GM23338 (cell line): ENCODE measurements at regions not wholly inside any gene's neighbourhood (a gene's known extent, or its start where the extent isn't known, plus 50 kb on each side); places are given as distances from the start of the nearest gene placed in this dataset.
"Not testable (repeated sequence)": the region's sequence is repeated elsewhere in the genome, so short reads cannot be mapped to it uniquely, and the experiment has no call there.

Experiments
- ATAC-seq: fragments of 200-7000 bp; cut with Tn5 transposase; 3 replicates; pipeline ENCODE4 v1.9.1; 2020
- DNase-seq: peaks from one replicate; pipeline ENCODE4 v3.0.0-alpha.2; 2015; ENCODE audit warnings: low spot score
- H2AFZ ChIP-seq: fragments of 200-600 bp; sonication (generic); 2 replicates; pipeline ENCODE4 v1.8.0; 2016; ENCODE audit warnings: antibody characterized with exemption, mild to moderate bottlenecking, moderate library complexity
- H3F3A ChIP-seq: fragments of 200-600 bp; sonication (generic); replicated peaks from 2 replicates; pipeline ENCODE4 v1.8.0; 2017; ENCODE audit warnings: antibody characterized with exemption, mixed run types, low read depth
- H3K27ac ChIP-seq: fragments of 200-600 bp; sonication (generic); 2 replicates; pipeline ENCODE4 v1.6.1; 2016; ENCODE audit warnings: low read depth
- H3K27me3 ChIP-seq: fragments of 200-600 bp; sonication (generic); 2 replicates; pipeline ENCODE4 v1.8.0; 2016; ENCODE audit warnings: mild to moderate bottlenecking, mixed run types, moderate library complexity; ENCODE audit not compliant: insufficient read depth
- H3K36me3 ChIP-seq: fragments of 200-600 bp; sonication (generic); 2 replicates; pipeline ENCODE4 v1.8.0; 2016; ENCODE audit warnings: mild to moderate bottlenecking; ENCODE audit not compliant: insufficient read depth
- H3K4me1 ChIP-seq: fragments of 200-600 bp; sonication (generic); 2 replicates; pipeline ENCODE4 v1.8.0; 2016; ENCODE audit warnings: mild to moderate bottlenecking, moderate library complexity; ENCODE audit not compliant: insufficient read depth
- H3K4me2 ChIP-seq: fragments of 200-600 bp; sonication (generic); 2 replicates; pipeline ENCODE4 v1.7.1; 2017; ENCODE audit warnings: mixed run types
- H3K4me3 ChIP-seq: fragments of 200-600 bp; sonication (generic); 2 replicates; pipeline ENCODE4 v1.6.1; 2016; ENCODE audit warnings: mixed run types
- H3K79me2 ChIP-seq: fragments of 200-600 bp; sonication (generic); replicated peaks from 2 replicates; pipeline ENCODE4 v1.8.0; 2017; ENCODE audit warnings: mild to moderate bottlenecking; ENCODE audit not compliant: insufficient read depth
- H3K9me2 ChIP-seq: fragments of 200-600 bp; sonication (generic); 2 replicates; pipeline ENCODE4 v1.8.0; 2017; ENCODE audit not compliant: insufficient read depth
- H4K20me1 ChIP-seq: fragments of 200-600 bp; sonication (generic); replicated peaks from 2 replicates; pipeline ENCODE4 v1.8.0; 2017; ENCODE audit warnings: mild to moderate bottlenecking; ENCODE audit not compliant: insufficient read depth
- H3K27ac Mint-ChIP-seq: 2 replicates; pipeline ENCODE4 v1.8.0; 2020; ENCODE audit warnings: inconsistent platforms, mild to moderate bottlenecking, moderate library complexity, mixed read lengths
- H3K27me3 Mint-ChIP-seq: 3 replicates; pipeline ENCODE4 v1.8.0; 2022; ENCODE audit warnings: low read depth, mild to moderate bottlenecking, moderate library complexity, mixed read lengths, inconsistent platforms; ENCODE audit not compliant: insufficient read depth, poor library complexity
- H3K36me3 Mint-ChIP-seq: 3 replicates; pipeline ENCODE4 v1.8.0; 2021; ENCODE audit warnings: low read depth, mild to moderate bottlenecking, inconsistent platforms, moderate library complexity, mixed read lengths
- H3K4me1 Mint-ChIP-seq: 3 replicates; pipeline ENCODE4 v1.8.0; 2020; ENCODE audit warnings: mild to moderate bottlenecking, inconsistent platforms, mixed read lengths
- H3K4me3 Mint-ChIP-seq: 3 replicates; pipeline ENCODE4 v1.8.0; 2021; ENCODE audit warnings: moderate library complexity, mild to moderate bottlenecking, inconsistent platforms, mixed read lengths
- H3K9me3 Mint-ChIP-seq: 3 replicates; pipeline ENCODE4 v1.8.0; 2020; ENCODE audit warnings: moderate library complexity, mild to moderate bottlenecking, inconsistent platforms, mixed read lengths
- CREB1 ChIP-seq: fragments of 250-450 bp; sonication (Bioruptor Pico); IDR thresholded peaks from 2 replicates; pipeline ENCODE4 v1.5.0; 2020; ENCODE audit warnings: low read depth, mild to moderate bottlenecking, moderate library complexity
- EZH2 ChIP-seq: fragments of 200-600 bp; sonication (generic); IDR thresholded peaks from one replicate; pipeline ENCODE4 v1.8.0; 2017; ENCODE audit warnings: antibody characterized with exemption, mild to moderate bottlenecking, low read depth; ENCODE audit not compliant: unreplicated experiment
- EZH2phosphoT487 ChIP-seq: fragments of 200-600 bp; sonication (generic); IDR thresholded peaks from one replicate; pipeline ENCODE4 v1.8.1; 2018; ENCODE audit warnings: antibody characterized with exemption; ENCODE audit not compliant: unreplicated experiment
- JUNB ChIP-seq: IDR thresholded peaks from one replicate; pipeline ENCODE4 v1.6.1; 2016; ENCODE audit warnings: antibody characterized with exemption; ENCODE audit not compliant: unreplicated experiment
- NANOG ChIP-seq: IDR thresholded peaks from 2 replicates; pipeline ENCODE4 v1.6.1; 2016; ENCODE audit warnings: antibody characterized with exemption, borderline replicate concordance
- POLR2AphosphoS5 ChIP-seq: IDR thresholded peaks from 2 replicates; pipeline ENCODE4 v1.6.1; 2016; ENCODE audit warnings: antibody characterized with exemption, low read depth
- ZNF114 ChIP-seq: fragments of 250-450 bp; sonication (Bioruptor Pico); IDR thresholded peaks from 2 replicates; pipeline ENCODE4 v1.5.0; 2020; ENCODE audit warnings: mild to moderate bottlenecking, moderate library complexity
- ZNF331 ChIP-seq: fragments of 250-450 bp; sonication (Bioruptor Pico); IDR thresholded peaks from 2 replicates; pipeline ENCODE4 v1.5.0; 2020; ENCODE audit warnings: low read depth, mild to moderate bottlenecking, moderate library complexity
- TF ChIP-seq, protein P1 (sequence below): fragments of 250-450 bp; sonication (Bioruptor Pico); IDR thresholded peaks from 2 replicates; pipeline ENCODE4 v1.5.0; 2020; ENCODE audit warnings: mild to moderate bottlenecking, moderate library complexity
- TF ChIP-seq, protein P2 (sequence below), 2 experiments: fragments of 200-600 bp in 1 of 2; sonication (generic) in 1 of 2; conservative IDR thresholded peaks; 2 replicates each; pipeline versions ENCODE4 v1.5.1 to v1.6.1; 2016 to 2017; ENCODE audit warnings: antibody characterized with exemption in 2 of 2, low read depth in 2 of 2, mild to moderate bottlenecking in 2 of 2, moderate library complexity in 1 of 2

DNA sequence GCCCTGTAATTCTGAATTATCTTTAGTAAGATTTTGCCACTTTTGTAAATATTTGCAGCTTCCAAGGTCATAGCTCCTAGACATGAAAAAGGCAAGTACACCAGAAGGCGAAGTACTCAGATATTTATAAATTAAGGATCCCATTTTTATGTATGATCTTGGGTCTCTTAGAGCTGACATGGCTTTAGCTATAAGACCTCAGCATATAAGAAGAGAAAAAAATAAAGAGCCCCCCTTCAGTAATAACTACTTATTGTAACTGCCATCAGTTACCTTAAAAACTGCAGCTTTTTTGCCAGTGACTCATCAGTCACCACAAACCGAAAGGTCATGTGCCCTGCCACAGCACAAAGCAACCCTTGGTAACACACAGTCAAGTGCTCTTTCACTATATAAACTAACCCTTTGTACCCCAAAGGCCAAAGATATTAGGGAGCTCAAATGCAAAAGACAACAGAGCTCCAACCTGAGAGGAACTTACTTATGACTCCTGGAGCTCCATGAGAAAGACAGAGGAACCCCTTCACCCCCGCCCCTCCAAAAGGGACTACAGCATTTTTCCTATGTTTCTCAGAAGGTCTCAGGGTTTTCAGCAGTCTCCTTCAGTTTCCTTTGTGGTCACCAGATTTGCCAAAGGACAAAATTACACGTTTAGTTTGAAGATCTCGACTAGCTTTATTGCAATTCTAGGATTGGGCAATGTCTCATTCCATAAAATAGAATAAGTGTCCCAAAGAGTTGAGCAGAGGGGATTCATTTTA is 219.8 kb upstream of the DUSP10 start (continued):
- TF ChIP-seq, protein P1, sequence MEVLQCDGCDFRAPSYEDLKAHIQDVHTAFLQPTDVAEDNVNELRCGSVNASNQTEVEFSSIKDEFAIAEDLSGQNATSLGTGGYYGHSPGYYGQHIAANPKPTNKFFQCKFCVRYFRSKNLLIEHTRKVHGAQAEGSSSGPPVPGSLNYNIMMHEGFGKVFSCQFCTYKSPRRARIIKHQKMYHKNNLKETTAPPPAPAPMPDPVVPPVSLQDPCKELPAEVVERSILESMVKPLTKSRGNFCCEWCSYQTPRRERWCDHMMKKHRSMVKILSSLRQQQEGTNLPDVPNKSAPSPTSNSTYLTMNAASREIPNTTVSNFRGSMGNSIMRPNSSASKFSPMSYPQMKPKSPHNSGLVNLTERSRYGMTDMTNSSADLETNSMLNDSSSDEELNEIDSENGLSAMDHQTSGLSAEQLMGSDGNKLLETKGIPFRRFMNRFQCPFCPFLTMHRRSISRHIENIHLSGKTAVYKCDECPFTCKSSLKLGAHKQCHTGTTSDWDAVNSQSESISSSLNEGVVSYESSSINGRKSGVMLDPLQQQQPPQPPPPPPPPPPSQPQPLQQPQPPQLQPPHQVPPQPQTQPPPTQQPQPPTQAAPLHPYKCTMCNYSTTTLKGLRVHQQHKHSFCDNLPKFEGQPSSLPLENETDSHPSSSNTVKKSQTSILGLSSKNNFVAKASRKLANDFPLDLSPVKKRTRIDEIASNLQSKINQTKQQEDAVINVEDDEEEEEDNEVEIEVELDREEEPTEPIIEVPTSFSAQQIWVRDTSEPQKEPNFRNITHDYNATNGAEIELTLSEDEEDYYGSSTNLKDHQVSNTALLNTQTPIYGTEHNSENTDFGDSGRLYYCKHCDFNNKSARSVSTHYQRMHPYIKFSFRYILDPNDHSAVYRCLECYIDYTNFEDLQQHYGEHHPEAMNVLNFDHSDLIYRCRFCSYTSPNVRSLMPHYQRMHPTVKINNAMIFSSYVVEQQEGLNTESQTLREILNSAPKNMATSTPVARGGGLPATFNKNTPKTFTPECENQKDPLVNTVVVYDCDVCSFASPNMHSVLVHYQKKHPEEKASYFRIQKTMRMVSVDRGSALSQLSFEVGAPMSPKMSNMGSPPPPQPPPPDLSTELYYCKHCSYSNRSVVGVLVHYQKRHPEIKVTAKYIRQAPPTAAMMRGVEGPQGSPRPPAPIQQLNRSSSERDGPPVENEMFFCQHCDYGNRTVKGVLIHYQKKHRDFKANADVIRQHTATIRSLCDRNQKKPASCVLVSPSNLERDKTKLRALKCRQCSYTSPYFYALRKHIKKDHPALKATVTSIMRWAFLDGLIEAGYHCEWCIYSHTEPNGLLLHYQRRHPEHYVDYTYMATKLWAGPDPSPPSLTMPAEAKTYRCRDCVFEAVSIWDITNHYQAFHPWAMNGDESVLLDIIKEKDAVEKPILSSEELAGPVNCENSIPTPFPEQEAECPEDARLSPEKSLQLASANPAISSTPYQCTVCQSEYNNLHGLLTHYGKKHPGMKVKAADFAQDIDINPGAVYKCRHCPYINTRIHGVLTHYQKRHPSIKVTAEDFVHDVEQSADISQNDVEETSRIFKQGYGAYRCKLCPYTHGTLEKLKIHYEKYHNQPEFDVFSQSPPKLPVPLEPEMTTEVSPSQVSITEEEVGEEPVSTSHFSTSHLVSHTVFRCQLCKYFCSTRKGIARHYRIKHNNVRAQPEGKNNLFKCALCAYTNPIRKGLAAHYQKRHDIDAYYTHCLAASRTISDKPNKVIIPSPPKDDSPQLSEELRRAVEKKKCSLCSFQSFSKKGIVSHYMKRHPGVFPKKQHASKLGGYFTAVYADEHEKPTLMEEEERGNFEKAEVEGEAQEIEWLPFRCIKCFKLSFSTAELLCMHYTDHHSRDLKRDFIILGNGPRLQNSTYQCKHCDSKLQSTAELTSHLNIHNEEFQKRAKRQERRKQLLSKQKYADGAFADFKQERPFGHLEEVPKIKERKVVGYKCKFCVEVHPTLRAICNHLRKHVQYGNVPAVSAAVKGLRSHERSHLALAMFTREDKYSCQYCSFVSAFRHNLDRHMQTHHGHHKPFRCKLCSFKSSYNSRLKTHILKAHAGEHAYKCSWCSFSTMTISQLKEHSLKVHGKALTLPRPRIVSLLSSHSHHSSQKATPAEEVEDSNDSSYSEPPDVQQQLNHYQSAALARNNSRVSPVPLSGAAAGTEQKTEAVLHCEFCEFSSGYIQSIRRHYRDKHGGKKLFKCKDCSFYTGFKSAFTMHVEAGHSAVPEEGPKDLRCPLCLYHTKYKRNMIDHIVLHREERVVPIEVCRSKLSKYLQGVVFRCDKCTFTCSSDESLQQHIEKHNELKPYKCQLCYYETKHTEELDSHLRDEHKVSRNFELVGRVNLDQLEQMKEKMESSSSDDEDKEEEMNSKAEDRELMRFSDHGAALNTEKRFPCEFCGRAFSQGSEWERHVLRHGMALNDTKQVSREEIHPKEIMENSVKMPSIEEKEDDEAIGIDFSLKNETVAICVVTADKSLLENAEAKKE (CRISPR knock-in tag): no peak
- TF ChIP-seq ZNF331 (CRISPR knock-in tag) (no peak), NANOG (no peak), EZH2phosphoT487 (no peak), ZNF114 (CRISPR knock-in tag) (no peak), CREB1 (no peak), EZH2 (no peak), POLR2AphosphoS5 (no peak), JUNB (no peak)
- TF ChIP-seq, protein P2, sequence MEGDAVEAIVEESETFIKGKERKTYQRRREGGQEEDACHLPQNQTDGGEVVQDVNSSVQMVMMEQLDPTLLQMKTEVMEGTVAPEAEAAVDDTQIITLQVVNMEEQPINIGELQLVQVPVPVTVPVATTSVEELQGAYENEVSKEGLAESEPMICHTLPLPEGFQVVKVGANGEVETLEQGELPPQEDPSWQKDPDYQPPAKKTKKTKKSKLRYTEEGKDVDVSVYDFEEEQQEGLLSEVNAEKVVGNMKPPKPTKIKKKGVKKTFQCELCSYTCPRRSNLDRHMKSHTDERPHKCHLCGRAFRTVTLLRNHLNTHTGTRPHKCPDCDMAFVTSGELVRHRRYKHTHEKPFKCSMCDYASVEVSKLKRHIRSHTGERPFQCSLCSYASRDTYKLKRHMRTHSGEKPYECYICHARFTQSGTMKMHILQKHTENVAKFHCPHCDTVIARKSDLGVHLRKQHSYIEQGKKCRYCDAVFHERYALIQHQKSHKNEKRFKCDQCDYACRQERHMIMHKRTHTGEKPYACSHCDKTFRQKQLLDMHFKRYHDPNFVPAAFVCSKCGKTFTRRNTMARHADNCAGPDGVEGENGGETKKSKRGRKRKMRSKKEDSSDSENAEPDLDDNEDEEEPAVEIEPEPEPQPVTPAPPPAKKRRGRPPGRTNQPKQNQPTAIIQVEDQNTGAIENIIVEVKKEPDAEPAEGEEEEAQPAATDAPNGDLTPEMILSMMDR (conservative IDR thresholded peaks at IDR 0.05; ENCODE audit: low read depth in 2 of 2): no peak

DNA sequence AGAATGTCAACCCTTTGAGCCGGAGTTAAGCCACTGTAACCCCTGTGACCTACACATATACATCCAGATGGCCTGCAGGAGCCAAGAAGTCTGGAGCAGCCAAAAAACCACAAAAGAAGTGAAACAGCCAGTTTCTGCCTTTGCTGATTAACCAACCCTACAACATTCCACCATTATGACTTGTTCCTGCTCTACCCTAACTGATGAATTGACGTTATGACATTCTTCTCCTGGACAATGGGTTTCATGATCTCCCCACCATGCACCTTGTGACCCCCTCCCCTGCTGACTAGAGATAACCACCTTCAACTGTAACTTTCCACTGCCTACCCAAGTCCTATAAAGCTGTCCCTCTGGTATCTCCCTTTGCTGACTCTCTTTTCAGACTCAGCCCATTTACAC is 216.3 kb upstream of the DUSP10 start:
- DNase-seq, H3K27ac Mint-ChIP-seq, H4K20me1 ChIP-seq, H3F3A ChIP-seq, H3K79me2 ChIP-seq, H3K9me3 Mint-ChIP-seq, H3K4me3 Mint-ChIP-seq, H3K36me3 Mint-ChIP-seq, H3K4me3 ChIP-seq, H3K27me3 ChIP-seq, H3K4me2 ChIP-seq, H2AFZ ChIP-seq, H3K4me1 Mint-ChIP-seq, ATAC-seq, H3K9me2 ChIP-seq, H3K27me3 Mint-ChIP-seq, H3K36me3 ChIP-seq, H3K27ac ChIP-seq: not testable (repeated sequence)
- peaks cover 12% of the 10 kb centered on the region; the same call in 1 of the 2 replicates for H3K4me1 ChIP-seq

DNA sequence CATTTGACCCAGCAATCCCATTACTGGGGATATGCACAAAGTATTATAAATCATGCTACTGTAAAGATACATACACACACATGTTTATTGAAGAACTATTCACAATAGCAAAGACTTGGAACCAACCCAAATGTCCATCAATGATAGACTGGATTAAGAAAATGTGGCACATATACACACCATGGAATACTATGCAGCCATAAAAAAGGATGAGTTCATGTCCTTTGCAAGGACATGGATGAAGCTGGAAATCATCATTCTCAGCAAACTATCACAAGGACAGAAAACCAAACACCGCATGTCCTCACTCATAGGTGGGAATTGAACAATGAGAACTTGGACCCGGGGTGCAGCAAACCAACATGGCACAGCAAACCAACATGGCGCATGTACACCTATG is 215.5 kb upstream of the DUSP10 start:
- H3K27ac Mint-ChIP-seq, H3K4me2 ChIP-seq, H2AFZ ChIP-seq, H3K27me3 ChIP-seq, H3K9me2 ChIP-seq, DNase-seq, ATAC-seq, H3K4me1 Mint-ChIP-seq, H3K36me3 ChIP-seq, H3K27me3 Mint-ChIP-seq, H3K4me1 ChIP-seq, H3K79me2 ChIP-seq, H3K4me3 Mint-ChIP-seq, H3F3A ChIP-seq, H3K27ac ChIP-seq, H3K9me3 Mint-ChIP-seq, H4K20me1 ChIP-seq, H3K4me3 ChIP-seq, H3K36me3 Mint-ChIP-seq: not testable (repeated sequence)
